ENCODE measurements at regions not wholly inside any gene's neighbourhood (a gene's known extent, or its start where the extent isn't known, plus 50 kb on each side); places are given as distances from the start of the nearest gene placed in this dataset.

- TF ChIP-seq CTCF (IDR thresholded peaks at IDR 0.05): no peak
- TF ChIP-seq POLR2A (IDR thresholded peaks at IDR 0.05): no peak
These were observed 88.7 kb upstream of the ANKRD28 start for GRCh38 chr3:15886521-15886920.

Data from lower leg skin (tissue), 3 donors.